MG63 (cell line): ENCODE measurements at regions not wholly inside any gene's neighbourhood (a gene's known extent, or its start where the extent isn't known, plus 50 kb on each side); places are given as distances from the start of the nearest gene placed in this dataset.

ENCODE experiments used
- DNase-seq: peaks from one replicate; pipeline ENCODE4 v3.0.0-alpha.2; 2020
- H3K27me3 ChIP-seq: fragments of 250-450 bp; sonication (Bioruptor Pico); 2 replicates; pipeline ENCODE4 v1.5.1; 2020; ENCODE audit warnings: mild to moderate bottlenecking, moderate library complexity
- H3K36me3 ChIP-seq: fragments of 250-450 bp; sonication (Bioruptor Pico); 2 replicates; pipeline ENCODE4 v1.5.1; 2020; ENCODE audit warnings: mild to moderate bottlenecking, moderate library complexity
- H3K4me3 ChIP-seq: fragments of 250-450 bp; sonication (Bioruptor Pico); 2 replicates; pipeline ENCODE4 v1.5.1; 2020; ENCODE audit warnings: mild to moderate bottlenecking, moderate library complexity
- H3K9me3 ChIP-seq: fragments of 250-450 bp; sonication (Bioruptor Pico); 2 replicates; pipeline ENCODE4 v1.5.1; 2020; ENCODE audit warnings: mild to moderate bottlenecking, moderate library complexity

DNA sequence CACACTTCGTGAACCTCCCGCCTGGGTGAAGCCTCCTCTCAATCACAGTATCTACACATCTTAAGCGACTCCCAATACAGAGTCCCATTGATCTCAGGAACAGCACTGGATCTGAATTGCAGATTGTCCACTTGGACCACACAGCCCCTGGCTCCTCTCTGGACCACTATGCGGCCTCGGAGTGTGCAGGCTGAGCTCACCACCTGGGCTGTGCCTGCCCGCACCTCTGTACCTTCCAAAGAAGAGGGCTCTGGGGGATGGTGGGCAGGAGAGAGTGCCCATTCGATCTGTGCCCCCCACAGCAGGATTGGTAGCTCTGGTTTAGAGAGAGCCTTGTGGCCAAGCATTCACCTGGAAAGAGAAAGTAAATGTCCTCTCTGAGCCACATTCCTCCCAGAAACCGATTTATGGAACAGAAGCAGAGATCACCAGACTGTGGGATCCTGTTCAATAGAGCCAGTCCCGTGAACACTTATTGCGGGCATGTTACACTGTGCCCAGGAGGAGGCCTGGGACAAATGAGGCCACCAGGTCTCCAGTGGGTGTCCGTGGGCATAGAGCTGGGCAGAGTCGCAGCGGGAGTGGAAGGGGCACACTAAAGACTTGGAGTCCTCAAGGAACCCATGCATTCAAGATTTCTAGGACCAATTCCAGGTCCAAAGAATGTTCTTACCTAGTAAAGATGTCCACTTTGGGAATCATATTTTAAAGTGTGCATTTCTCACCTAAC is 141.6 kb upstream of the SOX1 start:
- Histone ChIP-seq H3K4me3 (no peak overlapping the region), H3K36me3 (no peaks in the 10 kb centered on the region), H3K27me3 (no peaks in the 10 kb centered on the region), H3K9me3 (no peaks in the 10 kb centered on the region)
- no peak for DNase-seq

GRCh38 chr13:111926501-111927180 is 140.3 kb upstream of the SOX1 start:
- no peaks in the 10 kb centered on the region for H3K27me3 ChIP-seq
- H3K4me3 ChIP-seq = no peak overlapping the region
- no peaks in the 10 kb centered on the region for H3K36me3 ChIP-seq
- DNase-seq = no peak
- no peaks in the 10 kb centered on the region for H3K9me3 ChIP-seq

- Histone ChIP-seq H3K4me3 (no peak overlapping the region), H3K27me3 (no peaks in the 10 kb centered on the region), H3K36me3 (no peaks in the 10 kb centered on the region), H3K9me3 (no peaks in the 10 kb centered on the region)
- DNase-seq = no peak
Observed at GRCh38 chr13:111927181-111927540, 139.8 kb upstream of the SOX1 start.

- H3K4me3 ChIP-seq = no peak overlapping the region
- no peaks in the 10 kb centered on the region for H3K36me3 ChIP-seq
- DNase-seq = no peak
- H3K27me3 ChIP-seq = no peaks in the 10 kb centered on the region
- H3K9me3 ChIP-seq = no peaks in the 10 kb centered on the region
Observed at GRCh38 chr13:111929036-111929616, 137.8 kb upstream of the SOX1 start.

GRCh38 chr13:111936267-111936925 is 130.6 kb upstream of the SOX1 start:
- no peak for DNase-seq
- no peaks in the 10 kb centered on the region for H3K27me3 ChIP-seq
- H3K36me3 ChIP-seq = no peaks in the 10 kb centered on the region
- H3K9me3 ChIP-seq = no peaks in the 10 kb centered on the region
- H3K4me3 ChIP-seq = no peak overlapping the region

GRCh38 chr13:111937777-111938311 is 129.1 kb upstream of the SOX1 start:
- Histone ChIP-seq H3K36me3 (no peaks in the 10 kb centered on the region), H3K9me3 (no peaks in the 10 kb centered on the region), H3K4me3 (no peak overlapping the region), H3K27me3 (no peaks in the 10 kb centered on the region)
- no peak for DNase-seq

DNA sequence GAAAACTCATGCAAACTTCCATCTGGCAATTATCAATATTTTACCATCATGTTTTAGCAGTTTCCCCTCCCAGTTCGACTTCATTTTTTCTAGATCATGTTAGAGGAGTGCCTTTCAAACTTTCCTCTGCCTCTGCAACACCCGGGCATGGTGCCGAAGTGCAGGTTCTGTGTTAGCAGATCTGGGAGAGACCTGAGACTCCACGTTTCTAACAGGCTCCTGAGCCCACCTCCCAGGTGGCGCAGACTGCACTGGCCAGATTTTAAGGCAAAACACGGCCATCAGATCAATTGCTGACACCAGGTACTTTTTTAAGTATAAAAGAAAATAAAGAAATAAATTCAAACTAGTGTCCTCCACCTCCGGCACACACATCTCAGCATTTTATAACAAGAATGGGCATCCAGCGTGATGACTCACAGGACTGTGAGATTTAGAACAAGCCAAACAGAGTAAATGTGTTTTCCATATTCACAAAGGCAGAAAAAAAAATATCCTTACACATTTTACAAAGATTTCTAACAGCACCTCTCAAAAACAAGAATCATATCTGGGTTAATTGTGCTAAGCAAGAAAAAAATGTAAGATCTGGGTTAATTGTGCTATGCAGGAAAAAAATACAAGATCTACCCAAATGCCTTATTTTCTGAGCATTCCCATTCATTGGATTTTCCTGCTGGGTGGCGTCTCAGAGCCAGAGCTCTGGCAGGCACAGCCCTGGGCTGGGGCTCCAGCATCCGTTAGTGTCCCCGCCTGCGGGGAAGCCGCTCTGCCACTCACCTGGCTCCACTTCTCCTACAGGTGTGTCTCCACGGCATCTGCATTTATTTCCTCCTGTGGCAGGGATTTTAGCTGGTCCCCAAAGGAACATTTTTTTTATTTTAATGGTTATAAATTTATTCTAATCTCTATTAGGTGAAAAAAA is 127.9 kb upstream of the SOX1 start:
- no peaks in the 10 kb centered on the region for H3K27me3 ChIP-seq
- no peaks in the 10 kb centered on the region for H3K36me3 ChIP-seq
- no peak overlapping the region for H3K4me3 ChIP-seq
- no peak for DNase-seq
- H3K9me3 ChIP-seq = no peaks in the 10 kb centered on the region

DNA sequence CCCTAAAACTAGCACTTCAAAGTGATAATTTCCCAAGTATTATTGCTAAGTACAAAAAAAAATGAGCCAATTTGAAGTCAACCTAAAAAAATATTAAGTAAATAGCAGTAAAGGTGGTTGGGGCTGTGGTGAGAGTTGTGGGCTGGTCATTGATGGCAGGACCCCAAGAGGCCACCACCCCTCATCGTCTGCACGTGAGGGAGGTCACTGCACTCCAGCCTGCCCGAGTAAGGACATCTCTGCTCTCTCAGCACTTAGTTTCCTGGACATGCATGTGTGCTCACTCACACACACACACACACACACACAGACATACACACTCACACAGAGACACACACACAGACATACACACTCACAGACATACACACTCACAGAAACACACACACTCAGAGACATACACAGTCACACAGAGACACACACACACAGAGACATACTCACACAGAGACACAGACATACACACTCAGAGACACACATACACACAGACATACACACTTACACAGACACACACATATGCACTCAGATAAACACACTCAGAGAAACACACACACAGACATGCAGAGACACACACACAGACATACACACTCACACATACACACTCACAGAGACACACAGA is 127.2 kb upstream of the SOX1 start:
- no peak overlapping the region for H3K4me3 ChIP-seq
- H3K27me3 ChIP-seq = no peaks in the 10 kb centered on the region
- H3K9me3 ChIP-seq = no peaks in the 10 kb centered on the region
- H3K36me3 ChIP-seq = no peaks in the 10 kb centered on the region
- DNase-seq = no peak

- Histone ChIP-seq H3K27me3 (no peaks in the 10 kb centered on the region), H3K36me3 (no peaks in the 10 kb centered on the region), H3K4me3 (no peak overlapping the region), H3K9me3 (no peaks in the 10 kb centered on the region)
- DNase-seq = no peak
Observed at GRCh38 chr13:111940892-111941291, 126.1 kb upstream of the SOX1 start.

GRCh38 chr13:111941845-111942447 is 125.0 kb upstream of the SOX1 start:
- no peaks in the 10 kb centered on the region for H3K36me3 ChIP-seq
- DNase-seq = no peak
- H3K4me3 ChIP-seq = no peak overlapping the region
- H3K9me3 ChIP-seq = no peaks in the 10 kb centered on the region
- peaks cover under 1% of the 10 kb centered on the region; the same call in 1 of the 2 replicates for H3K27me3 ChIP-seq

GRCh38 chr13:111943229-111943795 is 123.6 kb upstream of the SOX1 start:
- DNase-seq = no peak
- no peaks in the 10 kb centered on the region for H3K36me3 ChIP-seq
- H3K9me3 ChIP-seq = no peaks in the 10 kb centered on the region
- no peak overlapping the region for H3K4me3 ChIP-seq
- peaks cover 3% of the 10 kb centered on the region; the same call in 1 of the 2 replicates for H3K27me3 ChIP-seq

GRCh38 chr13:111944171-111944583 is 122.8 kb upstream of the SOX1 start:
- H3K27me3 ChIP-seq = peaks cover 3% of the 10 kb centered on the region; the same call in 1 of the 2 replicates
- H3K9me3 ChIP-seq = no peaks in the 10 kb centered on the region
- H3K36me3 ChIP-seq = no peaks in the 10 kb centered on the region
- H3K4me3 ChIP-seq = no peak overlapping the region
- DNase-seq = no peak

DNA sequence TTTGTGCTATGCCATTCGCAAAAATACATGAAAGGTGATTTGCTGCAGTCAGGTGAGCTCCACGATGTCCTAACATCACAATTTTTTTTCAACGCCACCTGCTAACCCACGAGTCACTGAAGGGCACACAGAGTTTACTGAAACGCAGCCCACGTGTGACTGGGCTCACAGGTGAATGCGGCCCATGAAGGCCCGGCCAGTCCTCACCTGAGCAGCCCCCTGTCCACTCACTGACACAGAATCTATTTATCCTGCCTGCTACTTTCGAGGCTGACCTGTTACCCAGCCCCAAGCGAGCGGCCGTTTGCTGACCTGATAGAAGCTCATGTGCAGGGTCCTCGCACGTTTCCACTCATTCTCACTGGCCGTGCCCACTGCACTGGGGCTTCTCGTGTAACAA is 121.9 kb upstream of the SOX1 start:
- no peak overlapping the region for H3K4me3 ChIP-seq
- peaks cover 3% of the 10 kb centered on the region; the same call in 1 of the 2 replicates for H3K27me3 ChIP-seq
- no peaks in the 10 kb centered on the region for H3K9me3 ChIP-seq
- no peaks in the 10 kb centered on the region for H3K36me3 ChIP-seq
- no peak for DNase-seq

GRCh38 chr13:111946214-111946613 is 120.7 kb upstream of the SOX1 start:
- DNase-seq = no peak
- H3K9me3 ChIP-seq = no peaks in the 10 kb centered on the region
- H3K36me3 ChIP-seq = no peaks in the 10 kb centered on the region
- peaks cover 3% of the 10 kb centered on the region; the same call in 1 of the 2 replicates for H3K27me3 ChIP-seq
- H3K4me3 ChIP-seq = no peak overlapping the region
